GM19035 (cell line): ENCODE measurements at regions not wholly inside any gene's neighbourhood (a gene's known extent, or its start where the extent isn't known, plus 50 kb on each side); places are given as distances from the start of the nearest gene placed in this dataset.

Experiments
- ATAC-seq: cut with Tn5 transposase; IDR thresholded peaks from one replicate; pipeline ENCODE4 v1.9.1; 2021; ENCODE audit not compliant: unreplicated experiment

DNA sequence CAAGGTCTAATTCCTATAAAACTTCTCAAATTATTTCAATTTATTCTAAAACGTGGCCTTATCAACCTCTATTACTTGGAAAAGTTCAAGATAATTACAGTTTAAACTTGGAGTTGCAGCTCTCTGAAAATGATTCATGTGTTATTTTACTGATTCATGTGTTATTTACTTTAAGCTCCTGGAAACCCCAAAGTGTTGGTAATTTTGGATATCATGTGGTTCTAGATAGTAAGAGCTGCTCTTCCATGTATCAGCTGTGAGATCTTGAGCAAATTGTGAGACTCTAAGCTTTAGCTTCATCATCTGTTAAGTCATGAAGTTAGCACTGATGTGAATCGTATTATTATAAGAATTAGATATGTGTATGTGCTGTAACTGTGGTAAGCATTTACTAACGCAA is 749.2 kb downstream of the TLE4 start:
- no peak for ATAC-seq

DNA sequence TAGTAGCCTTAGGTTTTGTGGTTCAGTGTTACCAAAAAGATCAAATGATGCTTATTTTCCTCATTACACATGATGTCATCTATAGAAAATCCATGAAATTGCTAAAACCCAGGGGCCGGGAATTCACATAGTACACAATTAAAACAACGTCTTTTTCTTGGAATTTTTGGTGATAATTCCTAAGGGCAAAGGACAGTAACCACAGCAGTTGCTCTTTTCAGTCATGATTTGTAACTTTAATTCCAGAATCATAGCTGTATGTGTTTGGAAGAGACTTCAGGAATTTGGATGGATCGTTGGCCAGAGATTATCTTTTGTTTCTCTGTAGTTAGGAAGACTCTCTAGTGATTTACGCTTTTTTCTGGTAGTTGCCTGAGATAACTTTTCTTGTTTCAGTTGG is 748.7 kb downstream of the TLE4 start:
- ATAC-seq = no peak

DNA sequence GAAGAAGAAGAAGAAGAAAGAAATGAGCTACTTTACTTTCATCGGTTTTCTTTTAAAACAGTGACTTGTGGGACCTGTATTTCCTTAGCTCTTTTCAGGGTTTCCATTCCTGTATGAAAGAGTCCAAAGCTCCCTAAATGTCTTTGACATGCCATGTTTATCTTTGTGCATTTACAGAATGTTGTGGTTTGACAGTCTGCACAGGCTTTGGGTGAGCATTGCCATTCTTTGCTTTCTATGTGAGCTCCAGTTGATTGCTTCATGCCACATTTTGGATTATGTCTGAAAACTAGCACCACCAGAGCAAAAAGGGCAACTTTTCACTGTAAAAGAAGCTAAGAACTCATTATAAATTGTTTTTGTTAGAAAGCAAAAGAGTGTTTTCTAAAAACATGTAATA is 733.4 kb downstream of the TLE4 start:
- ATAC-seq = no peak

DNA sequence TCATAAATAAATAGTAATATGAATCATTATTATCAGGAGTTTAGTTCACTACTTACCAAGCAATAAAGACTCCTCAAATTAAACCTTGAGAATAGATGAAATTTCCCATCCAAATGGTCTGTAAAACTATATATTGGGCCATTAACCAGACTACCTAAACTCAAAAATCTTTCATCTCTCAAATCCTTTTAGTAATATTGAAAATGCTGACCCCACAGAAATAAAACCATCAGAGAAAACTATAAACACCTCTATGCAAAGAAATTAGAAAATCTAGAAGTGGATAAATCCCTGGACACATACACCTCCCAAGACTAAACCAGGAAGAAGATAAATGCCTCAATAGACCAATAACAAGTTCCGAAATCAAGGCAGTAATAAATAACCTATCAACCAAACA is 723.2 kb downstream of the TLE4 start:
- no peak for ATAC-seq

DNA sequence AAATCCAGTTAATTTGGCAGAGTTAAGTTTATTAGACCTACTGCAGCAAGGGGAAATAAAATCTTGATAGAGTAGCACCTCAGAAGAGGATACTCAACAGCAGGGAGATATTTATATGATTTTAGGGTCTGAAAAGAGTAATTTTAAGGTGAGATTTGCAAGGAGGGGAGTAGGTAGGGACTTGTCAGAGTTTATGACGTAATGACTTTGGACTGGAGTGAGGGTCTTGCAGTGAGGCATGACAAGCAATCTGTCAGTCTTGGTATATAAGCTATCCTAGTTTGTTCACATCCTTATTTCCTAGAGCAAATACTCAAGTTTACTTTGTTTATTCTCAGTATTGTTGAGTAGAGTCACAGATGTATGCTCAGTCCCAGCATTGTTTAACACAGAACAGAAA is 722.6 kb downstream of the TLE4 start:
- ATAC-seq = no peak

DNA sequence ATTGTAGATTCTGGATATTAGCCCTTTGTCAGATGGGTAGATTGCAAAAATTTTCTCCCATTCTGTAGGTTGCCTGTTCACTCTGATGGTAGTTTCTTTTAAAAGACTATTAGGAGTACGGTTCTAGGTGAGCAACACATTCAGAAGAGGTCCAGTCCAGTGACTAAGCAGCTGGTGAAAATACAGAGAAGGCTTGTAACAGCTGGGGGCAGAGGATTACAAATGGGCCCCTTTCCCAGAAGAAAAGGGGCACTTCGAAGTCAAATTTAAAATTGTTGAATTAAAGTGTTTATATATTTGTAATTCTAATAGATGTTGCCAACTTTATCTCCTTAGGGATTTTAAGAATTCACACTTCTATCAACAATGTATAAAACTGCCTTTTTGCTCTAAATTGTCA is 720.5 kb downstream of the TLE4 start:
- no peak for ATAC-seq

DNA sequence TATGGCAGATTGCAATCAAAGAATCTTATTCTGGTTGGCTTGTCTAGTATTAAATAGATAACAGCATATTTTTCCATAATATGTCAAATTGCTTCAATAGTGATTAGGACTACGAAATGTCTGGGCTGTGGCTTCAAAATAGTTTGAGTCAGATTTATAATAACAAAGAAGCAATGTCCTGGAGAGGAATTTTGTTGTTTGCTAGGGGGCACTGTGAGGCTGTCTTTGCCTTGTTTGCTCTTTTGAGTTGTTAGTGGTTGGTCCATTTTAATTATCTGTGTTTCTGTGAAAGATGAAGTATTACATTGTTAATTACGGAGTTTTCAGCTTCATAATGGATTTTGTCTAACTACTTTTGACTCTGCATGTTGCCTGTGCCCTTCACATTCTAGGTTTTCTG is 713.6 kb downstream of the TLE4 start:
- no peak for ATAC-seq

DNA sequence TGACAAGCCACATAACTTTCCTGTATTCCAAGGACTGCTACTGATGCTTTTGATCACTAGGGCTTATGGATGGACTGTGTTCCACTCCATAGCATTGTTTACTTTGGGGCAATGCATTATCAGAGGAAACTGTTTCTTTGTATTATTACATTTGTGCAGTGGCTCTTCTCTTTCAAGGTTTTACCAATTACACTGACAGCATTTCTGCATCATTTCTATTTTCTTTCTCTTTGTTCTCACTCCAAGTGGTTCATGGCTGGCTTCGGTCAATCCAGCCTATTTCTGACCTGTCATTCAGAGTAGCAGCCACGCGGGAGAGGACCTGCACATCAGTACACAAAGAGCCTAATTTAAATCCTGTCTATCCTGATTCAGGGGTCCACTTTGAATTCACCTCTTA is 711.0 kb downstream of the TLE4 start:
- ATAC-seq = no peak

DNA sequence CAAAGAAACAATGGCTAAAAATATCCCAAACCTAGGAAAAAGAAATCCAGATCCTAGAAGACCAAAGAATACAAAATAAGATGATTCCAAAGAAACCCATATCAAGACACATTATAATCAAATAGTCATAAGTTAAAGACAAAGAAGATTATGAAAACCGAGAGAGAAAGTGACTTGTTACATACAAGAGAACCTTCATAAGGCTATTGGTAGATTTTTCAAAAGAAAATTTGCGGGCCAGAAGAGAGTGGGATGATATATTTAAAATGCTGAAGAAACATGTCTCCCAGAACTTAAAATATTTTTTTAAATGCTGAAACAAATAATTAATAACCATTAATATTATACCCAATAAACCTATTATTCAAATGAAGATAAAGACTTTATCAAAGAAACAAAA is 687.3 kb downstream of the TLE4 start:
- ATAC-seq = no peak

DNA sequence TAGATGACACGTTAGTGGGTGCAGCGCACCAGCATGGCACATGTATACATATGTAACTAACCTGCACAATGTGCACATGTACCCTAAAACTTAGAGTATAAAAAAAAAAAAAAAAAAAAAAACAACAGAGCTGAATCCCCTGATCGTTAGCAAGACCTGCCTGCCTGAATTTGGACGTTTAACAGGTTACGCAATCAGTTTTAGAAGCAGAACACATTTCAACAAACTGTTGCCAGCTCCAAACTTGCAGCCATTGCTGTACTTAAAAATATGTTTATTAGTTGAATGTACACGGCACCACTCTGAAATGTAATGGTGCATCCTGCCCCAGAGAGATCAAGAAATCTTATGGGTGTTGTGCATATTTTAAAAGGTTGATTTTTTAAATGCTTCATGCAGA is 680.0 kb downstream of the TLE4 start:
- no peak for ATAC-seq

DNA sequence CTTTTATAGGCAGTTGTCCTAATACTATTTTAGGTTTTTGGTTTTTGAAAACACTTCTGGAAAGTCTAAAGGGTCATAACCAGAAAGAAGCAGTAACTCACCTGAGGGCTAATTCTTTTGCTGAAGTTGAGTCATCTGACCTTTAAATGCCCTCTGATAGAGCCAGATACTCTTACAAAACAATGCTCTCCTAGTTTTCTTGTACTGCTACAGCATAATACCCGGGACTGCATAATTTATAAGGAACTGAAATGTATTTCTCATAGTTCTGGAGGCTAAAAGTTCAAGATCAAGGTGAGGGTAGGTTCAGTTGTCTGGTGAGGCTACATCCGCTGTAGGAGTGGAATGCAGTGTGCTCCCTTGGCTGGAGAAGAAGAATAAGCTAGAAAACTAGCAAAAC is 670.3 kb downstream of the TLE4 start:
- no peak for ATAC-seq

DNA sequence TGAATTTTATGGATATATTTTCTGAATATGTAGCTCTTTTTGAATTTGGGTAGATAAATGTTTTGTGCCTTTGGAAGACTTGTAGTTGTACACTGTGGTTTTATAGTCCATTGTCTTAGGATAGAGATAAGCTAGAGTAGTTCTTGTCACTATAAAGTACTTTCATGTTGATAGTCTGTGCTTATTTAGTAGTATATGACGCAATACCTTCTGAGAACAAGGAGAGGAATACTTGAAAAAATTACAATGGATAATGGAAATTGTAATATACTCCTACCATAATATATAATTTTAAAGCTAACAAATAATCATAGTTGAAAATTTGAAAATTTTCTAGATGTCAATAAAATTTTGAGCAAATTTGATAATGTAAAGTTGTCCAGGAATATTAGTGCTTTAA is 664.0 kb downstream of the TLE4 start:
- no peak for ATAC-seq

DNA sequence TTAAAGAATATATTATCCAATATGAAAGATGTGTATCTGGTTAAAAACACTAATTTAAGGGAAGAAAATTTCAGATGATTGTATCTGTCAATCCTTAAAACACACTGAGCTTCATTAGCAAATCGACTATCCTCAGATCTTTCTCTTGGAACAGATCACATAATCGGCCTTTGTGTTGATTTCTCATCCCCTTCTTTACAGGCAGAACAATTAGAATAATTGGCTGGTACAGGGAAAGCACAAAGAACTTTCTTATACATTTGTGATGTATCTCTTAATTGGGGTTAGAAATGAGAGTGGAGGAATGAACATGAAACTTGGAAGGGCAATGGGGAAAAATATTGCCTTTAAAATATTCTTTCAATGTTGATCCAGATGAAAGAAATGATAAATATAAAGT is 662.1 kb downstream of the TLE4 start:
- ATAC-seq = no peak

DNA sequence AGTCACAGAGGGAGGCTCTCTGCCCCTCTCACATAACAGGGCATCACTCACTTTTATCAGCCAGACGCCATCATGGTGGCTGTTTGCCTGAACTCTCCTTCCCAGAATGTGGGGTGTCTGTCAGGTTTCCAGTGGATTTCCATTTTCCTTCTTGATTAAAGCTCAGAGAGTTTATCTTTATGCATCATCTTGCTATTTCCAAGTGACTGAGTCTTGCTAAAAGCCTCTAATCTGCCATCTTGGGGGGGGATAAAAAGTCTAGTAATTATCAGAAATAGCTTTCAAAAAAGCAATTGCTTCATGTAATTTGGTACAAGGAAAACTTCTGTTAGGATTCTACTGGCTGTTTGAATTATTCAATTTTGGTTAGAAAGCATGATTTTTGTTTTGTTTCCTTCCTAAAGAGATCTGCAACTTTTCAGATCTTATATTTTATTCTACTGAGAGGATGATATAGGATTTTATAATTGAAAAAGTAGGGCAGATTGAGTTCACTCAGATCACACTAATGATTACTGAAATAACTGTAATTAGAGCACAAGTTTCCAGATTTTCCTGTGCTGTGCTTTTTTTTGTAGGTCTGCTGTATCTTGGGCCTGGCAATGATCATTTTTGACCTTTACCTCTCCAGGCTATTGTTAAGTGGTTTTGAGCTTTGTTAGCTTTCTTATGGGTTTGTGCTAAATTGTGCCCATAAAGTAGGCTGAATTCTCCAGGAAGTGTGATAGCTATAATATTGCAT is 661.5 kb downstream of the TLE4 start:
- ATAC-seq = no peak

DNA sequence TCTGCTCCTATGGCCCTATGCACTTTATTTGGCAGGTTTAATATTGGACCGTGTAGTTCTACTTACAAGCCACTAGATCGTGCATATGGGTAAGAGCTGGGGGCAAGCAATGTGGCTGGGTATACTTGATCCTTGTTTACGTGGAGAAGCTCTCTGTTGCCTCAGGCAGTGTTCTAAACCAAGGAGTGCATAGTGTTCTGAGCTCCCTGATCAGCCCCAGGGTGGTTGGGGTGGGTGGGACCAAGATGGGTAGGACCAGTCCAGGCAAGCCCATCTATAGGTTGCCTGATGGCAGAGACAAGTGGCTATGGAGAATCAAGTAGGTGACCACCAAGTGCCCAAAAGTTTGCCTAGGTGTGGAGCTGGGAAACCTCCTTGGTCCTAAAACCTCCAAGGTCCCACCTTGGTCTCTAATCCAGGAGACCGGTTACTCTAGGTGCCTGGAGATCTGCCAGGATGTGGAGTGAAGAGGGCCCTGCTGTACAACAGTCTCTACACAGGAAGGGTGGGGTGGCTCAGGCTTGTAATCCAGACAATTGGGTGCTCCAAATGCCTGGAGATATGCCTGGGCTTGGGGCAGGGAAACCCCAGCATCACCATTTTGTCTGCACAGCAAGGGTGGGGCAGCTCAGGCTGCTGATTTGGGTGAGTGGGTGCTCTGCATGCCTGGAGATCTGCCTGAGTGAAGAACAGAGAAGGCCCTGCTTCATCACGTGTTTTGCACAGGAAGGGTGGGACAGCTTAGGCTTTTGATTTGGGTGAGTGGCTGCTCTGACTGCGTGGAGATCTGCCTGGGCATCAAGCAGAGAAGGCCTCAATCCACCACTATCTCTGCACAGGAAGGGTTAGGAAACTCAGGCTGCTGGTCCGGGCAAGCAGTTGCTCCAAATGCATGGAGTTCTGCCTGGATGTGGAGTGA is 659.8 kb downstream of the TLE4 start:
- ATAC-seq = no peak

DNA sequence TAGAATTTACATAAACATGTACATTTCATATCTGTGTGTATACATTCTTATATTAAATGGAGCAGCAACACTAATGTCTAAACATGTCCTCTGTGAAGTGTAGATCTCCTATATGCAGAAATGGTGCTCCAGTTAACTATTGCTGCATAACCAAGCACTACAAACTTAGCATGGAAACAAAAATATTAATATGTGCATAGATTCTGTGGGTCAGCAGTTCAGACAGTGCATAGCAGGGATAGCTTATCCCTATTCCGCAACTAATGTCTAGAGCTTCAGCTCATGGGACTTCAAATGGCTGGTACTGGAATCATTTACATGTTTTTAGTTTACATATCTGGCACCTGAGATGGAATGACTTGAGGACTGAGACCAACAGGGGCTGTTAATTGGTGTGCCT is 652.1 kb downstream of the TLE4 start:
- ATAC-seq = no peak

DNA sequence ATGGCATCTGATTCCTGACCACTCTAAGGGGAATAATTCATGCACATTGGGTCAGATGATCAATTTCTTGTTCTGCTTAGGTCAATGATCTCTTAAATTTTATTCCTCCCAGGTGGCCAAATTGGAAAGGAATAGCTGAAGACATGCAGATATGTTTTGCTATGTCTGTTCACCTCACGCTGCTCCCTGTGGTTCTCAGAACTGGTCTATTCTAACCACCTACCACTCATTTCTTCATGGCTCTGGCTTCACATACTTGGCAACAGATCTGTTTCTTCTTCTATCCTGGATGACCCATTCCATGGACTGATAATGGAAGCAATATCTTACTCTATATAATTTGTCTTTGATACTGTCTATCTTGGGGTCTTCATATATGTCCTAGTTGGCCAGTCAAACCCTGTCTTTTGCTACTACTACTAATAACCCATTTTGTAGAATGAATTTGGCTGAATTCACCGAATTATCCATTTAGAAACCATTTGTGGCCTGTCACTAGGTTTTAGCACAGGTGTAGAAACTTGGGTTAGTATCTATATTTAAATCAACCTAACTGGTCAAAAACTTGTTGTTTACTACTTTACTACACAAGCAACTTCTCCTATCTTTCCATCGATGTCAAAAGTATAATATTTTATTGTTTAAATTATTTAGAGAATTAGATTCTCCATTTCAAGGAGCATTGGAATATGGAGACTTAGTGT is 650.9 kb downstream of the TLE4 start:
- no peak for ATAC-seq

DNA sequence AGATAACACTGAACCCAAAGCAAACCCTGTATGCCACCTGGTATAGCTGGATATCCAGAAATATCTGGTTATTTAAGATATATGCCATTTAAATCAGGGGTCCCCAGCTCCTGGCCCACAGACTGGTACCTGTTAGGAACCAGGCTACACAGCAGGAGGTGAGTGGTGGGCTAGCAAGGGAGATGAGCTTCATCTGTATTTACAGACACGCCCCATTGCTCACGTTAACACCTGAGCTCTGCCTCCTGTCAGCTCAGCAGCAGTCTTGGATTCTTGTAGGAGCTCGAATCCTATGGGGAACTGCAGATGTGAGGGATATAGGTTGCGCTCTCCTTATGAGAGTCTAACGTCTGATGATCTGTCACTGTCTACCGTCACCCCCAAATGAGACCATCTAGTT is 646.6 kb downstream of the TLE4 start:
- no peak for ATAC-seq

DNA sequence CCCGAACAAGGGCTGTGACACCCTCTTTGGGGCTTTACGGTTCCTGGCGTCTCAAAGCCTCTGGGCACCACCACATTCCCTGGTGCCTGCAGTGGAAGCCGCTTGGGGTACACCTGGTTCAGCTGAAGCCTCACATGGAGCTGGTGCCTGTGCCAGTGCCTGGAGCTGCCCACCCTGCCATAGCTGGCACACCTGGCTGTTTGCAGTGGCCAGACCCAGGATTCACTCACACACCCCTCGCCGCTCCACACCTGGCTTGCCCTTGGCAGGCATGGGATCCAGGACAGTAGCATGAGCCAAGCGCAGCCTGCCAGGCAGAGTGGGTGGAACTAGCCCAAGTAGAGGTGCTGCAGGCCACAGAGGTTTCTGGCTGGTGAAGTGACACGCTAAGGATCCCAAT is 641.8 kb downstream of the TLE4 start:
- ATAC-seq = no peak

DNA sequence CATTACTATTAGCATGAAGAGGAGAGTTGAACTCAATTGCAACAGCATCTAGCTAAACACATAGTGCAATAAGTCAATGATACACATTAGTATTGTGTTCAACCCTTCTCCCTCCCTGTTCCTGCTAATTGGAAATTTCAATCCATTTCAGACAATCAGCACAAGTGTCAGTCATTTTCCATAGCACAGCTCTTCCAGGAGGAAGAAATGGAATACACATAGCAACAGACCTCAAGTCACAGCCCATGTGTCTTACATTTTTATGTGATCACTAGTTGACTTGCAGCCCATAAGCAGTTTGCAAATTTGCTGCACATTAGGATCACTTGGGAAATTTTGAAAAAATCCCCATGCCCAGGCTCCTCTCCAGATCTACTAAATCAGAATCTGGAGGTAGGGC is 636.9 kb downstream of the TLE4 start:
- no peak for ATAC-seq

DNA sequence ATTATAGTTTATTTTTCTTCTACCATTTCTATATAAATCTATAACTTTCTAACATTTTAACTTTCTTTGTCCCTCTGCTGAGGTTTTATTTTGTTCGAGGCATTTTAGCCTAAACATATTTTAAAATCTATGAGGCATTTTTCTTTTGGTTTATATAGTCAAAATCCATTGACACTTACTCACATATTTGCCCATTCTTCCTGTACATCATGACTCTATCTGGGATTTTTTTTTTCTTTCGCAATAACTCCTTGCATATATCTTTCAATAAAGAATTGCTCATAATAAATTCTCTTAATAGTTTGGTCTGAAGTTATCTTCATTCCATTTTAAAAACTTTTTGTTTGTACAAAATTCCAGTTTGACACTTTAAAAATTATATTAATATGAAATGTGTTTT is 632.3 kb downstream of the TLE4 start:
- no peak for ATAC-seq

DNA sequence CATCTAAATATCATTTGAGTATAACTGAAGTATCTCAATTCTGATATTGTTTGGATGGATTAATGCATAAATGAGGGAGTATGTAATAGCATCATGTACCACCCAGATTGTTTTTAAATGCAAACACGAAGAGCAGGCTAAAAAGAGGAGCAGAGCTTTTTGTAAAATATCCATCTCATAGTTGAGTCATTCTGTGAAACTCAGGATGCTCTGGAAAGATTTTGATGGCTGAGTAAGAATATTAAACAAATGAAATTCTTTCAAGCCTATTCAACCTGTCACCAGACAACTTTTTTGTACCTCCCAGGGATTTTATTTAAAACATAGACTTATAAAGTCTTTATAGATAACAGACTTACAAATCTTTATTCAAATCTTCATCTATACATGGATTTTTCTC is 625.9 kb downstream of the TLE4 start:
- no peak for ATAC-seq
